Activated T-cell treated with anti-CD3 and anti-CD28 coated beads, Interleukin-2, amount 50 U/mL, for 4 hours (primary cell): ENCODE measurements at regions not wholly inside any gene's neighbourhood (a gene's known extent, or its start where the extent isn't known, plus 50 kb on each side); places are given as distances from the start of the nearest gene placed in this dataset.
A peak's percentile ranks its signal among the peaks of the same experiment; 100 is the strongest.

Experiments used
- ATAC-seq, 2 donors: fragments of 200-7000 bp; cut with Tn5 transposase; one replicate each; pipeline ENCODE4 v1.10.0; 2021
- DNase-seq: peaks from one replicate; pipeline ENCODE4 v3.0.0-alpha.2; 2020
- H3K27me3 Mint-ChIP-seq: one replicate; pipeline ENCODE4 v1.8.0; 2021; ENCODE audit warnings: low read depth, mixed read lengths
- H3K36me3 Mint-ChIP-seq: one replicate; pipeline ENCODE4 v1.8.0; 2022; ENCODE audit warnings: mixed read lengths; ENCODE audit not compliant: insufficient read depth
- H3K4me1 Mint-ChIP-seq: one replicate; pipeline ENCODE4 v1.8.0; 2021; ENCODE audit warnings: low read depth, mixed read lengths
- H3K4me3 Mint-ChIP-seq: one replicate; pipeline ENCODE4 v1.8.0; 2021; ENCODE audit warnings: mild to moderate bottlenecking, moderate library complexity, mixed read lengths
- H3K9me3 Mint-ChIP-seq: one replicate; pipeline ENCODE4 v1.8.0; 2021; ENCODE audit warnings: mixed read lengths

GRCh38 chr1:34346128-34346527 lies 169.4 kb downstream of the C1orf94 start:
- Mint-ChIP-seq H3K9me3 (no peaks in the 10 kb centered on the region), H3K27me3 (peaks cover under 1% of the 10 kb centered on the region), H3K4me3 (no peak overlapping the region), H3K36me3 (no peaks in the 10 kb centered on the region), H3K4me1 (no peaks in the 10 kb centered on the region)
- no peak for DNase-seq
- ATAC-seq, result no peak

DNA sequence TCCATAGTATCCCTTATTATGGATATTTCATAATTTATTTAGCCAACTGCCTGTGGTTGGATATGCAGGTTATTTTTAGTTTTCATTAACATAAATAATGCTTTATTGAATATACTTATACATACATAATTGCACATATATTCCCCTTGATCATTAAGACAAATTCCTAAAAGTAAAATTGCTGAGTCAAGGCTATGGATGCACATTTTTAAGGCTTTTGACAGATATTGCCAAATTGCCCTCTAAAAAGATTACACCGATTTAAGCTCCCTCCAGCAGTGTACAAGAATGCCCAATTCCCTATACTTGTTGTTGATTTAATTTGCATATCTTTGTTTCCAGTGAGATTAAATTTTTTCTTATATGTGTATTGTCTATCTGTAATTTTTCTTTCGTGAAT lies 176.7 kb downstream of the C1orf94 start:
- Mint-ChIP-seq H3K4me3 (no peak overlapping the region), H3K4me1 (no peaks in the 10 kb centered on the region), H3K27me3 (peaks cover 13% of the 10 kb centered on the region), H3K9me3 (no peaks in the 10 kb centered on the region), H3K36me3 (no peaks in the 10 kb centered on the region)
- DNase-seq, result no peak
- ATAC-seq, result no peak

DNA sequence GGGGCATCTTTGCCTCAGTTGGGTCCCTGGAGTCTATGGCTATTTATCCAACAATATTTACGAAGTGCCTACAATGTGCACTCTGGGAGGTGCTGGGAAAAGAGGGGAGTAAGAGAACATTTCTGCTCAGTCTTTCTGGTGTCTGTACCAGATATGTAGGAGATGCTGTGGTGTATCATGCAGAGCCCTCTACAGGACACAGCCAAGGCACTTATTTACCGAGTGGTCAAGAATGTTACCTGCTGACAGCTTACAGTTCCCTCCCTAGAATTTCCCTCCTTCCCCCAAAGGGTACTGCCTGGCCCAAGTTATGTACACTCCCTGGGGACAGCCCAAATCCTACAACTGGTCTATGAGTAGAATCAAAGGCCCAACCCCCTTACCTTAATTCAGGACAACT lies 177.7 kb downstream of the C1orf94 start:
- Mint-ChIP-seq H3K36me3 (no peaks in the 10 kb centered on the region), H3K27me3 (peaks cover 18% of the 10 kb centered on the region), H3K4me3 (no peak overlapping the region), H3K4me1 (no peaks in the 10 kb centered on the region), H3K9me3 (no peaks in the 10 kb centered on the region)
- DNase-seq (no peak), ATAC-seq (no peak)

- H3K36me3 Mint-ChIP-seq, result no peaks in the 10 kb centered on the region
- no peak for ATAC-seq
- no peak overlapping the region for H3K4me3 Mint-ChIP-seq
- no peaks in the 10 kb centered on the region for H3K4me1 Mint-ChIP-seq
- no peak for DNase-seq
- peaks cover 29% of the 10 kb centered on the region for H3K27me3 Mint-ChIP-seq
- no peaks in the 10 kb centered on the region for H3K9me3 Mint-ChIP-seq
These were observed 180.1 kb downstream of the C1orf94 start for GRCh38 chr1:34356853-34357252.

DNA sequence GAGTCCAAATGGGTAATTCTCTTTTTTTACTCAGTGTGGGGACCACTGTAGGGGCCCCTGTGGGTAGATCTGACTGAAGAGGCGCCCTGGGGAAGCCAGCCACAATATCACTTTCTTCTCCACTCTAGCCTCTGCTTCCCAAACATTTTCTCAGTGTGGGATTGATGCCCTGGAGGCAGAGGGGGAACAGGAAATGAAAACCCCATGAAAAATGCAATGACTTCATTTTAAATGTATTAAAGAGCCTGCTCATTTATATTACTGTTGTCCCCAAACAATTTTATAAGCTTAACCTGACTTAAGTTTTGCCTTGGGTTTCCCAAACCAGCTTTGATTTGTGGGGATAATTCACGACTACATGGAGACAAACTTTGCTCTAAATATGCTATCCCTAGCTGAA lies 181.9 kb downstream of the C1orf94 start:
- H3K4me1 Mint-ChIP-seq, result no peaks in the 10 kb centered on the region

GRCh38 chr1:34359411-34359810 lies 182.7 kb downstream of the C1orf94 start:
- H3K9me3 Mint-ChIP-seq, result no peaks in the 10 kb centered on the region
- no peaks in the 10 kb centered on the region for H3K4me1 Mint-ChIP-seq
- H3K4me3 Mint-ChIP-seq, result no peak overlapping the region
- peaks cover 31% of the 10 kb centered on the region for H3K27me3 Mint-ChIP-seq
- no peak for DNase-seq
- ATAC-seq, result no peak
- no peaks in the 10 kb centered on the region for H3K36me3 Mint-ChIP-seq

More for the DNA sequence above, 181.9 kb downstream of the C1orf94 start:
- DNase-seq, result no peak
- Mint-ChIP-seq H3K36me3 (no peaks in the 10 kb centered on the region), H3K27me3 (peaks cover 31% of the 10 kb centered on the region), H3K9me3 (no peaks in the 10 kb centered on the region), H3K4me3 (no peak overlapping the region)
- no peak for ATAC-seq

DNA sequence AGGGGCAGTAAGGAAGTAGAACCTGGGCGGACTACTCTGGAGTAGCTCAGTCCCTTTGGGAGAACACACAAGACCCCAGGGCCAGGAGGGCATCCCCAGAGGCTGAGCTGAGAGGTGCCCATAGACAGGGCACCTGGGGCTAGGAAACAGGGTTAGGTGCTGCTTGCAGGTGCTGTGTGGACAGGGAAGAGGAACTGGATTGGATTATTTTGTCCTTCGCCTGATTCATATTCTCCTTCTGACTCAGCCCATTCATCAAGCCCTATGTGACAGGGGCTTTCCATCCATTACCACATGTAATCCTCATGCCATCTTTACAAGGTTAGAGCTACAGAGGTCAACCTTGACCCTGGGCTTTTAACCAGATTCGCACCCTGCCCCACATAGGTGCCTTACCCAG lies 183.9 kb downstream of the C1orf94 start:
- no peak for DNase-seq
- ATAC-seq, result peak in 1 of 2 donors; percentile 30
- no peaks in the 10 kb centered on the region for H3K4me1 Mint-ChIP-seq
- H3K9me3 Mint-ChIP-seq, result no peaks in the 10 kb centered on the region
- no peaks in the 10 kb centered on the region for H3K36me3 Mint-ChIP-seq
- H3K4me3 Mint-ChIP-seq, result no peak overlapping the region
- H3K27me3 Mint-ChIP-seq, result peaks cover 31% of the 10 kb centered on the region

DNA sequence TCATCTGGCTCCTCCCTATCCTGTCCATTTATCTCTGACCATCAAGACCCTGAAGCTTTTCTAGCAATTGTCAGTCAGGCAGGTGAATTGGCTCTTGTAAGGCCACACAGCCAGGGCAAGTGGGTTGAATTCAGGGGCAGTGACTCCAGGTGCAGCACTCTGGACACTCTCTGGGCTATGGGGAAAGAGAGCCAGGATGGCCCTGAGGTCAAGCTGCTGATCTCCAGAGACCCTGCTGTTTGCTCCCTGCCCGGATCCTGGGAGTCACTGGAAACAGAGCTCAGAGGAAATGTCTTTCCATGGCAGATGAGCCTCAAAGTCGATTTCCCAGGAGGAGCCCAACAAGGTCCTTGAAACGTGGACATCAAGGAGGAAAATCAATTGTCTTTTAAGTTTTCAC lies 184.4 kb downstream of the C1orf94 start:
- Mint-ChIP-seq H3K36me3 (no peaks in the 10 kb centered on the region), H3K9me3 (no peaks in the 10 kb centered on the region), H3K4me3 (no peak overlapping the region), H3K27me3 (peaks cover 30% of the 10 kb centered on the region), H3K4me1 (no peaks in the 10 kb centered on the region)
- ATAC-seq (no peak), DNase-seq (no peak)

DNA sequence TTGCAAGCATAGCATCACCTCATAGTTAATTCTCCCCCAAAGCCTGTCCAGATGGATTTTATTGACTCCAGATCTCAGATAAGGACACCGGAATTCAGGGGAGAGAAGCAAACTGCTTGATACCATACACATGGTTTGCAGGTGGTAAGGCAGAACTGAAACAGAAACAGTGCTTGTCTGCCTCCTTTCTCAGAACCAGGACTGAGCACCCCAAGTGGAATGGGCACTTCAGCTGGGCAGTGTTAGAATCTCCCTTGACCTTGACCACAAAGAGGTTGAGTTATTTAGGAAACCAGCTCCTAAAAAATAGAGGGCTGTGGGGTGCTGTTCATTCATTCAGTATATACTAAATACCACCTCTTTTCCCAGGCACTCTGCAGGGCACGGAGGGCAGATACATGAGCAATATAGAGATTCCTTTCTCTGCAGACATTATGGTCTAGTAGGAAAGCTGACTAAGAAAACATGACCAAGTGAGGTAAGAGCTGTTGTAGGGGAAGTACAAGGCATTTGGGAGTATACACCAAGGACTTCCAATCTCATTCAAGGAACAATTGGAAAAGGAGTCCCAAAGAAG lies 185.2 kb downstream of the C1orf94 start:
- Mint-ChIP-seq H3K4me3 (no peak overlapping the region), H3K36me3 (no peaks in the 10 kb centered on the region), H3K27me3 (peaks cover 30% of the 10 kb centered on the region), H3K4me1 (no peaks in the 10 kb centered on the region), H3K9me3 (no peaks in the 10 kb centered on the region)
- ATAC-seq, result no peak
- DNase-seq, result no peak

DNA sequence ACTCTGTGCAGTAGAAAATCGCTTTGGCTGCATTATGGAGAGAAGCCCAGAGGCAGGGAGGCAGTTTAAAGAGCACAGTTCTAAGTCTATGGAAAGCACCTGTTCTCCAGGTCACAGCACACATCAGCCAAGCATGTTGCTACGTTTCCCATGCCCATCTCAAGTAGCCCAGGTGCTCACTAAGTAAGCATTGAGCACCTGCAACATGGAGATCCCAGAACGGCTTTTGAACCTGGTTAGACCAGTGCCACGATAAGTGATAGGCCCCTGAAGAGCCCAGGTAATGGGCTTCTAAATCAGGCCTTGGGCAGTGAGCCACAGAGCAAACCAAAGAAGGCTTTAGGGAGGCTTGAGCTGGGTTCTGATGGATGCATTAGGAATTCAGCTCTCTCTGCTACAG lies 186.2 kb downstream of the C1orf94 start:
- Mint-ChIP-seq H3K4me1 (peaks cover 3% of the 10 kb centered on the region), H3K36me3 (no peaks in the 10 kb centered on the region), H3K9me3 (no peaks in the 10 kb centered on the region), H3K4me3 (no peak overlapping the region), H3K27me3 (peaks cover 27% of the 10 kb centered on the region)
- ATAC-seq (no peak), DNase-seq (no peak)

- ATAC-seq, result no peak
- H3K4me3 Mint-ChIP-seq, result no peak overlapping the region
- peaks cover 3% of the 10 kb centered on the region for H3K4me1 Mint-ChIP-seq
- DNase-seq, result no peak
- no peaks in the 10 kb centered on the region for H3K9me3 Mint-ChIP-seq
- H3K27me3 Mint-ChIP-seq, result peaks cover 24% of the 10 kb centered on the region
- no peaks in the 10 kb centered on the region for H3K36me3 Mint-ChIP-seq
These were observed 186.7 kb downstream of the C1orf94 start for GRCh38 chr1:34363447-34363846.

DNA sequence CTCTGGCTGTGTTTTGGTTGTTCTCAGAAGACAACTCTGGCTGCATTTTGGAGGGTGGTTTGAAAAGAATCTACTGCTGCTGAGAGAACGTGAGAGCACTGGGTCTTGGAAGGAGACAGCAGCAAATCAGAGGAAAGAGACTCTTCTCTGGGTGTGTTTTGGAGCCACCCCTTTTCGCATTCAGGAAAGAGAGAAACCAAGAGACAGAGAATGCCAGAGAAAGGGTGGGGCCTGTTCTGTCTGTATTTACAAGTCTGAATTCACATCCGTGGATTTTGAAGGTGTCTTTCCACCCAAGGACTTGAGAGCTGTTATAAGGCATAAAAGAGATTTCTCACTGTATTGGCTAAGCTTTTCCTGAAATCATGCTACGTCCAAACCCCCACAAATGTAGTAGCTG lies 187.2 kb downstream of the C1orf94 start:
- peaks cover 3% of the 10 kb centered on the region for H3K4me1 Mint-ChIP-seq
- no peaks in the 10 kb centered on the region for H3K36me3 Mint-ChIP-seq
- DNase-seq (no peak), ATAC-seq (no peak)
- H3K4me3 Mint-ChIP-seq, result no peak overlapping the region
- no peaks in the 10 kb centered on the region for H3K9me3 Mint-ChIP-seq
- peaks cover 25% of the 10 kb centered on the region for H3K27me3 Mint-ChIP-seq

DNA sequence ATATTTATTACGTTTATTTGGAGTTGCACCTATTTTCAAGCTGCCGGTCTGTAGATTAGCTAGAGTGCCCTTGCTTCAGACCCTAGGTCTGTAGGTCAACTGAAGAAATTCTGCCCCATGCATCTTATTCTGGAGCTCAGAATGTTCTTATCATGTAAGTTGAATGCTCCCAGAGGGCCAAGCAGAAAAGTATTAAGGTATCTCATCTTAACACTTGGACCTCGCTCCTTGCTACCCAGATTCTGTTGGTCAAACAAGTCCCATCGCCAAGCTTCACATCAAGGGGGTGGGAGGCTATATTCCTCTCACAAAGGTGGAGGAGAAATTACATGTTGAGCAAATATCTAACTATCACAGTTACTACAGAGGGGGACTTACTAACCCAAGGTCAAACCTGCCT lies 187.7 kb downstream of the C1orf94 start:
- no peak overlapping the region for H3K4me3 Mint-ChIP-seq
- H3K9me3 Mint-ChIP-seq, result no peaks in the 10 kb centered on the region
- ATAC-seq (no peak), DNase-seq (no peak)
- no peaks in the 10 kb centered on the region for H3K36me3 Mint-ChIP-seq
- peaks cover 22% of the 10 kb centered on the region for H3K27me3 Mint-ChIP-seq
- peaks cover 3% of the 10 kb centered on the region for H3K4me1 Mint-ChIP-seq

DNA sequence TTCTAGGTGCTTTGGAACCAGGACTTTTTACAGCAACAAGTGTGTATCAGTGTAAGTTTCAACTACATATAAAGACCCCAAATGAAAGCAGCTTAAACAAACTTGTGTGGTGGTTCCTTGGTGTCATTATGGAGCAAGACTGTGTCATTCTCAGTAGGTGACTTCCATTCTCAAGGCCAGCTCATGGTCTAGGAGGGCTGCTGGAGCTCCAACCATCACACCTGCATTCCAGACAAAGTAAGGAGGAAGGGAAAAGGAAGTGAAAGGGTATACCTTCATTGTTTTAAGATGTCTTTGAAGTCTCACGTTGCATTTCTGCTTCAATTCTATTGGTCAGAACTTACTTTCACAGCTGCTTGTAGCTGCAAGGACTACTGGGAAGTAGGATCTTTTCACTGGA lies 188.6 kb downstream of the C1orf94 start:
- ATAC-seq, result no peak
- no peak for DNase-seq
- H3K36me3 Mint-ChIP-seq, result no peaks in the 10 kb centered on the region
- peaks cover 3% of the 10 kb centered on the region for H3K4me1 Mint-ChIP-seq
- peaks cover 19% of the 10 kb centered on the region for H3K27me3 Mint-ChIP-seq
- H3K9me3 Mint-ChIP-seq, result no peaks in the 10 kb centered on the region
- no peak overlapping the region for H3K4me3 Mint-ChIP-seq

GRCh38 chr1:34366875-34367624 lies 190.3 kb downstream of the C1orf94 start:
- no peaks in the 10 kb centered on the region for H3K36me3 Mint-ChIP-seq
- peaks cover 3% of the 10 kb centered on the region for H3K4me1 Mint-ChIP-seq
- H3K27me3 Mint-ChIP-seq, result peaks cover 16% of the 10 kb centered on the region
- no peak overlapping the region for H3K4me3 Mint-ChIP-seq
- no peaks in the 10 kb centered on the region for H3K9me3 Mint-ChIP-seq
- DNase-seq (no peak), ATAC-seq (peak in 1 of 2 donors; percentile 34)
